K562 (cell line): ENCODE measurements at regions not wholly inside any gene's neighbourhood (a gene's known extent, or its start where the extent isn't known, plus 50 kb on each side); places are given as distances from the start of the nearest gene placed in this dataset.

Experiments used
- ATAC-seq: fragments of 200-7000 bp; cut with Tn5 transposase; 3 replicates; pipeline ENCODE4 v1.9.1; 2020; ENCODE audit warnings: moderate library complexity
- BruUV-seq: library from RNA; stranded (reverse); fragments of 400-500 nt; replicated peaks from 2 replicates; lab custom pipeline; 2021; lab: Mats Ljungman, UMichigan
- CTCF ChIA-PET: fragments of 300-600 bp; formaldehyde crosslinking; extraction: SDS; loops from one replicate; lab custom pipeline; 2021; ENCODE audit warnings: low intra/inter-chr PET ratio; lab: Yijun Ruan, JAX
- POLR2A ChIA-PET: fragments of 300-600, 350-650 bp; sonication (Branson Sonifier 250); formaldehyde crosslinking; extraction: SDS; loops from one replicate; lab custom pipeline; 2021; ENCODE audit warnings: antibody characterized with exemption, inconsistent platforms; lab: Yijun Ruan, JAX
- DNase-seq, 4 experiments: peaks; one replicate each; pipeline versions ENCODE4 v3.0.0 to v3.0.0-alpha.2; 2011 to 2018; ENCODE audit warnings: low spot score in 3 of 4, mixed read lengths in 3 of 4; ENCODE audit errors: extremely low read depth in 1 of 4
- FAIRE-seq: peaks from 2 replicates; lab custom pipeline; 2011; peaks lifted over from hg19 to GRCh38; lab: Jason Lieb, UNC
- H2AFZ ChIP-seq: 2 replicates; pipeline ENCODE4 v1.6.0; 2011; ENCODE audit warnings: low read depth, low read length, control low read depth, inconsistent platforms
- H3K27ac ChIP-seq: fragments of 200-600 bp; 3 replicates; pipeline ENCODE4 v1.8.0; 2011; ENCODE audit warnings: low read depth, mild to moderate bottlenecking, control low read depth, inconsistent platforms, low read length, moderate library complexity, mixed read lengths; ENCODE audit errors: extremely low read depth
- H3K27me3 ChIP-seq, 2 experiments: fragments of 300-600 bp in 1 of 2; 2 replicates in 1 of 2; 3 replicates in 1 of 2; pipeline versions ENCODE4 v1.6.0 to v1.8.0; 2011; ENCODE audit warnings: inconsistent platforms in 2 of 2, low read length in 2 of 2, mild to moderate bottlenecking in 1 of 2, mixed read lengths in 1 of 2, moderate library complexity in 1 of 2; ENCODE audit not compliant: control insufficient read depth in 2 of 2, insufficient read depth in 2 of 2
- H3K36me3 ChIP-seq: fragments of 300-600 bp; 3 replicates; pipeline ENCODE4 v1.8.0; 2011; ENCODE audit warnings: mild to moderate bottlenecking, low read length, inconsistent platforms; ENCODE audit not compliant: control insufficient read depth, insufficient read depth
- H3K4me1 ChIP-seq, 2 experiments: fragments of 200-600 bp in 1 of 2; replicated peaks in 1 of 2; 2 replicates in 1 of 2; 3 replicates in 1 of 2; pipeline versions ENCODE4 v1.5.1 to v1.8.0; 2011; ENCODE audit warnings: inconsistent platforms in 2 of 2, low read length in 2 of 2, mild to moderate bottlenecking in 1 of 2, mixed read lengths in 1 of 2, moderate library complexity in 1 of 2; ENCODE audit not compliant: control insufficient read depth in 2 of 2, insufficient read depth in 2 of 2
- H3K4me2 ChIP-seq: 2 replicates; pipeline ENCODE4 v1.6.1; 2011; ENCODE audit warnings: low read length, control low read depth, inconsistent platforms, mixed read lengths; ENCODE audit not compliant: insufficient read depth
- H3K4me3 ChIP-seq: fragments of 200-600 bp; sonication (generic), shearing (Covaris generic); 2 replicates; pipeline ENCODE4 v1.5.1; 2016; ENCODE audit warnings: control low read depth, inconsistent platforms
- H3K79me2 ChIP-seq: fragments of 200-600 bp; 3 replicates; pipeline ENCODE4 v1.8.0; 2011; ENCODE audit warnings: low read length, inconsistent platforms; ENCODE audit not compliant: control insufficient read depth, insufficient read depth
- H3K9ac ChIP-seq, 2 experiments: 2 replicates each; pipeline versions ENCODE4 v1.6.0 to v1.6.1; 2011; ENCODE audit warnings: low read depth in 2 of 2, low read length in 2 of 2, control low read depth in 1 of 2, inconsistent platforms in 1 of 2, mild to moderate bottlenecking in 1 of 2, mixed read lengths in 1 of 2; ENCODE audit not compliant: insufficient read depth in 1 of 2
- H3K9me1 ChIP-seq: one replicate; pipeline ENCODE4 v1.6.0; 2011; ENCODE audit warnings: inconsistent platforms, mild to moderate bottlenecking, low read length, moderate library complexity; ENCODE audit not compliant: control insufficient read depth, insufficient read depth
- H3K9me3 ChIP-seq: replicated peaks from 2 replicates; pipeline ENCODE4 v1.5.1; 2011; ENCODE audit warnings: low read depth, low read length, inconsistent platforms; ENCODE audit not compliant: control insufficient read depth, insufficient read depth
- H4K20me1 ChIP-seq: replicated peaks from 2 replicates; pipeline ENCODE4 v1.6.1; 2011; ENCODE audit warnings: low read length, inconsistent platforms, mixed read lengths; ENCODE audit not compliant: control insufficient read depth, insufficient read depth
- CSDE1 ChIP-seq, 2 experiments: fragments of 450-650 bp; IDR thresholded peaks; 2 replicates each; pipeline ENCODE4 v1.6.1; 2016; ENCODE audit warnings: mild to moderate bottlenecking in 1 of 2
- EP300 ChIP-seq: IDR thresholded peaks from 2 replicates; pipeline ENCODE4 v1.6.1; 2012; ENCODE audit warnings: low read length, improper control_type of control experiment
- GABPB2 ChIP-seq: fragments of 250-450 bp; sonication (Bioruptor Pico); conservative IDR thresholded peaks from 2 replicates; pipeline ENCODE4 v1.5.1; 2021; ENCODE audit warnings: mild to moderate bottlenecking
- ILF3 ChIP-seq: fragments of 450-650 bp; IDR thresholded peaks from 2 replicates; pipeline ENCODE4 v1.6.1; 2018; ENCODE audit warnings: antibody characterized with exemption, mild to moderate bottlenecking, moderate library complexity, borderline replicate concordance
- MBD2 ChIP-seq: sonication (generic); IDR thresholded peaks from 2 replicates; pipeline ENCODE4 v1.6.1; 2016; ENCODE audit warnings: low read depth, borderline replicate concordance
- NCOA6 ChIP-seq: fragments of 450-650 bp; IDR thresholded peaks from 2 replicates; pipeline ENCODE4 v1.6.1; 2017; ENCODE audit warnings: mild to moderate bottlenecking
- NELFE ChIP-seq: IDR thresholded peaks from 2 replicates; pipeline ENCODE4 v1.6.1; 2011; ENCODE audit warnings: mild to moderate bottlenecking; ENCODE audit not compliant: insufficient read depth, insufficient read length
- PURB ChIP-seq: sonication (generic); formaldehyde crosslinking; IDR thresholded peaks from 2 replicates; pipeline ENCODE4 v1.9.0; 2021; ENCODE audit warnings: low read depth, mild to moderate bottlenecking, missing genetic modification reagents
- RAD51 ChIP-seq: fragments of 450-650 bp; IDR thresholded peaks from 2 replicates; pipeline ENCODE4 v1.7.1; 2016; ENCODE audit warnings: low read depth, mild to moderate bottlenecking, borderline replicate concordance
- RHOXF2B ChIP-seq: fragments of 250-450 bp; sonication (Bioruptor Pico); conservative IDR thresholded peaks from 2 replicates; pipeline ENCODE4 v1.5.1; 2021
- RUNX1 ChIP-seq: sonication (generic); IDR thresholded peaks from 2 replicates; pipeline ENCODE4 v1.6.1; 2016; ENCODE audit warnings: antibody characterized with exemption, low read depth
- SETDB1 ChIP-seq: IDR thresholded peaks from one replicate; pipeline ENCODE4 v1.6.1; 2012; ENCODE audit warnings: low read length, control low read depth, inconsistent platforms
- ZFP1 ChIP-seq: fragments of 450-650 bp; formaldehyde crosslinking; IDR thresholded peaks from 2 replicates; pipeline ENCODE4 v1.4.0; 2020; ENCODE audit warnings: mild to moderate bottlenecking, mixed read lengths
- ZNF212 ChIP-seq: fragments of 450-650 bp; formaldehyde crosslinking; IDR thresholded peaks from 2 replicates; pipeline ENCODE4 v1.4.0; 2020; ENCODE audit warnings: mild to moderate bottlenecking
- ZZZ3 ChIP-seq: fragments of 450-650 bp; IDR thresholded peaks from 2 replicates; pipeline ENCODE4 v1.6.1; 2016; ENCODE audit warnings: antibody characterized with exemption, mild to moderate bottlenecking, moderate library complexity
- WGBS: fragments of 100-300 bp; shearing (Covaris generic); methylation state at CpG from one replicate; pipeline ENCODE4 v1.1.6; 2016; ENCODE audit warnings: low coverage, mixed read lengths; ENCODE audit not compliant: insufficient coverage; ENCODE audit errors: missing lambda C conversion rate; 5-methylcytosine and 5-hydroxymethylcytosine counted together
- in situ Hi-C: fragments of 300-500 bp; cut with MboI; formaldehyde crosslinking; loops from 4 replicates; pipeline ENCODE4 v1.15.0; 2018; ENCODE audit warnings: inconsistent platforms, mixed read lengths
- intact Hi-C: fragments of 100-400 bp; cut with micrococcal nuclease; formaldehyde crosslinking; loops from 2 replicates; pipeline ENCODE4 v1.14.2; 2022
- TF ChIP-seq, protein P1 (sequence below): fragments of 450-650 bp; IDR thresholded peaks from 2 replicates; pipeline ENCODE4 v1.6.1; 2016; ENCODE audit warnings: low read depth, mild to moderate bottlenecking, moderate library complexity
- TF ChIP-seq, protein P2 (sequence below): sonication (generic); formaldehyde crosslinking; IDR thresholded peaks from 2 replicates; pipeline ENCODE4 v1.8.0; 2022; ENCODE audit warnings: mild to moderate bottlenecking, low read depth, missing genetic modification reagents
- TF ChIP-seq, protein P3 (sequence below): fragments of 450-650 bp; formaldehyde crosslinking; IDR thresholded peaks from 2 replicates; pipeline ENCODE4 v1.4.0; 2020; ENCODE audit warnings: mild to moderate bottlenecking, moderate library complexity

DNA sequence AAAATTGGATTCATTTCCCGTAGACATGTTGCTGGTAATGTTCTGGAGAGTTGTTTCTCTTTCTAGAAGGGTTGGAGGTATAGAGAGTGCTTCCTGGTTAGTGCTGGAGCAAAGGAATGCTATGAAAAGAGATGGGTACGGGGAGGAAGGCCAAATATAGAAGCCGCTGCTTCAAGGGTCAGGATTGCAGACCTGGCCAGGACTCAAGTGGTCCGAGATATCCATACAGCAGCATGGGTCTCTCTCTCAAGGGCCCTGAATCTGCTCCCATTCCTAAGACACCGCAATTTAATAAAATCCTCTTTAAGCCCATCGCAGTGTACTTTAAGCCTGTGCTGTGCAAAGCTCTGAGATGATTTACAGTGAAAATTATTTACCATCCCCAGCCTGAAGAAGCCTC is 287.0 kb downstream of the FAM43A start:
- H3K9me3 ChIP-seq, result no peaks in the 10 kb centered on the region
- BruUV-seq, result no TSS peak
- no peak overlapping the region for H3K4me3 ChIP-seq
- WGBS, result 3% methylated on average over 6 of the region's 6 CpGs
- ATAC-seq (no peak), FAIRE-seq (no peak), DNase-seq (no peak)
- no peak overlapping the region for H3K4me2 ChIP-seq
- H3K9ac ChIP-seq, result no peak overlapping the region
- no peaks in the 10 kb centered on the region for H3K4me1 ChIP-seq
- H3K27me3 ChIP-seq, result peaks cover 40 to 62% of the 10 kb centered on the region in 2 experiments
- POLR2A ChIA-PET, result interaction anchor here (0.6 kb wide), 1 partner anchor 122 kb away, joined by 3 read pairs; no protein-coding TSS in a partner anchor
- H3K9me1 ChIP-seq, result no peaks in the 10 kb centered on the region
- H3K79me2 ChIP-seq, result no peaks in the 10 kb centered on the region
- intact Hi-C loops, result no loop called here
- H3K27ac ChIP-seq, result no peak overlapping the region
- CTCF ChIA-PET, result no interaction called here
- in situ Hi-C loops, result no loop called here
- H4K20me1 ChIP-seq, result no peaks in the 10 kb centered on the region
- H2AFZ ChIP-seq, result no peak overlapping the region
- TF ChIP-seq RAD51 (no peak), PURB (CRISPR knock-in tag) (no peak), RUNX1 (no peak), NELFE (no peak), ZZZ3 (no peak), RHOXF2B (no peak), ZNF212 (no peak), ILF3 (no peak), GABPB2 (CRISPR knock-in tag) (no peak), CSDE1 (IDR thresholded peaks at IDR 0.05) (no peak), MBD2 (no peak), NCOA6 (no peak), ZFP1 (CRISPR knock-in tag) (no peak), EP300 (no peak), SETDB1 (no peak)
- TF ChIP-seq, protein P1, sequence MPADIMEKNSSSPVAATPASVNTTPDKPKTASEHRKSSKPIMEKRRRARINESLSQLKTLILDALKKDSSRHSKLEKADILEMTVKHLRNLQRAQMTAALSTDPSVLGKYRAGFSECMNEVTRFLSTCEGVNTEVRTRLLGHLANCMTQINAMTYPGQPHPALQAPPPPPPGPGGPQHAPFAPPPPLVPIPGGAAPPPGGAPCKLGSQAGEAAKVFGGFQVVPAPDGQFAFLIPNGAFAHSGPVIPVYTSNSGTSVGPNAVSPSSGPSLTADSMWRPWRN, result no peak
- TF ChIP-seq, protein P2, sequence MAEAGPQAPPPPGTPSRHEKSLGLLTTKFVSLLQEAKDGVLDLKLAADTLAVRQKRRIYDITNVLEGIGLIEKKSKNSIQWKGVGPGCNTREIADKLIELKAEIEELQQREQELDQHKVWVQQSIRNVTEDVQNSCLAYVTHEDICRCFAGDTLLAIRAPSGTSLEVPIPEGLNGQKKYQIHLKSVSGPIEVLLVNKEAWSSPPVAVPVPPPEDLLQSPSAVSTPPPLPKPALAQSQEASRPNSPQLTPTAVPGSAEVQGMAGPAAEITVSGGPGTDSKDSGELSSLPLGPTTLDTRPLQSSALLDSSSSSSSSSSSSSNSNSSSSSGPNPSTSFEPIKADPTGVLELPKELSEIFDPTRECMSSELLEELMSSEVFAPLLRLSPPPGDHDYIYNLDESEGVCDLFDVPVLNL, result no peak
- TF ChIP-seq, protein P3, sequence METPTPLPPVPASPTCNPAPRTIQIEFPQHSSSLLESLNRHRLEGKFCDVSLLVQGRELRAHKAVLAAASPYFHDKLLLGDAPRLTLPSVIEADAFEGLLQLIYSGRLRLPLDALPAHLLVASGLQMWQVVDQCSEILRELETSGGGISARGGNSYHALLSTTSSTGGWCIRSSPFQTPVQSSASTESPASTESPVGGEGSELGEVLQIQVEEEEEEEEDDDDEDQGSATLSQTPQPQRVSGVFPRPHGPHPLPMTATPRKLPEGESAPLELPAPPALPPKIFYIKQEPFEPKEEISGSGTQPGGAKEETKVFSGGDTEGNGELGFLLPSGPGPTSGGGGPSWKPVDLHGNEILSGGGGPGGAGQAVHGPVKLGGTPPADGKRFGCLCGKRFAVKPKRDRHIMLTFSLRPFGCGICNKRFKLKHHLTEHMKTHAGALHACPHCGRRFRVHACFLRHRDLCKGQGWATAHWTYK, result no peak
- H3K36me3 ChIP-seq, result no peaks in the 10 kb centered on the region
